ENCODE measurements at regions not wholly inside any gene's neighbourhood (a gene's known extent, or its start where the extent isn't known, plus 50 kb on each side); places are given as distances from the start of the nearest gene placed in this dataset.

- H3K4me1 Mint-ChIP-seq = no peaks in the 10 kb centered on the region
- Histone ChIP-seq H2BK20ac (ENCODE audit: low read depth, low read length, poor library complexity, severe bottlenecking) (no peak overlapping the region), H2AK5ac (ENCODE audit: insufficient read length, low read length) (no peak overlapping the region), H3K27ac (ENCODE audit: insufficient read length, low read depth, low read length) (no peak overlapping the region), H3K18ac (ENCODE audit: insufficient read length, low read depth, low read length) (no peak overlapping the region), H3K27me3 (ENCODE audit: insufficient read depth, low read length) (no peaks in the 10 kb centered on the region), H2BK120ac (ENCODE audit: low read depth, low read length, poor library complexity, severe bottlenecking) (no peak overlapping the region), H2AFZ (ENCODE audit: low read length) (no peak overlapping the region), H3K79me2 (ENCODE audit: insufficient read depth, low read length) (no peaks in the 10 kb centered on the region), H4K91ac (ENCODE audit: insufficient read length, low read depth, low read length) (no peak overlapping the region), H3K79me1 (ENCODE audit: insufficient read depth, low read depth, low read length, poor library complexity, severe bottlenecking) (no peaks in the 10 kb centered on the region), H3T11ph (ENCODE audit: low read length) (no peak overlapping the region), H4K5ac (ENCODE audit: insufficient read length, low read depth, low read length) (no peak overlapping the region), H3K4me2 (ENCODE audit: insufficient read depth, insufficient read length, low read length) (no peak overlapping the region), H3K23ac (ENCODE audit: insufficient read length, low read depth, low read length) (no peak overlapping the region), H2BK12ac (ENCODE audit: insufficient read length, low read depth, low read length) (no peak overlapping the region), H3K23me2 (ENCODE audit: insufficient read length, low read depth, low read length, poor library complexity, severe bottlenecking) (no peaks in the 10 kb centered on the region), H3K14ac (ENCODE audit: insufficient read depth, low read length) (no peak overlapping the region), H3K9ac (ENCODE audit: extremely low read depth, insufficient read length, low read length) (no peak overlapping the region), H3K4me1 (ENCODE audit: insufficient read depth, low read length) (no peaks in the 10 kb centered on the region), H3K4ac (ENCODE audit: low read depth, low read length) (no peak overlapping the region), H3K56ac (ENCODE audit: insufficient read length, low read depth, low read length) (no peak overlapping the region), H2BK15ac (ENCODE audit: low read depth, low read length) (no peak overlapping the region), H2BK5ac (ENCODE audit: insufficient read length, low read length) (no peak overlapping the region), H3K9me3 (ENCODE audit: control insufficient read depth, low read depth, low read length) (no peaks in the 10 kb centered on the region), H4K20me1 (ENCODE audit: control insufficient read depth, insufficient read depth, insufficient read length) (no peaks in the 10 kb centered on the region), H4K8ac (replicated peaks; ENCODE audit: insufficient read length, low read depth, low read length) (no peak overlapping the region)
- no peaks in the 10 kb centered on the region for H3K27me3 Mint-ChIP-seq (ENCODE audit: low read depth)
- TF ChIP-seq, protein P1, sequence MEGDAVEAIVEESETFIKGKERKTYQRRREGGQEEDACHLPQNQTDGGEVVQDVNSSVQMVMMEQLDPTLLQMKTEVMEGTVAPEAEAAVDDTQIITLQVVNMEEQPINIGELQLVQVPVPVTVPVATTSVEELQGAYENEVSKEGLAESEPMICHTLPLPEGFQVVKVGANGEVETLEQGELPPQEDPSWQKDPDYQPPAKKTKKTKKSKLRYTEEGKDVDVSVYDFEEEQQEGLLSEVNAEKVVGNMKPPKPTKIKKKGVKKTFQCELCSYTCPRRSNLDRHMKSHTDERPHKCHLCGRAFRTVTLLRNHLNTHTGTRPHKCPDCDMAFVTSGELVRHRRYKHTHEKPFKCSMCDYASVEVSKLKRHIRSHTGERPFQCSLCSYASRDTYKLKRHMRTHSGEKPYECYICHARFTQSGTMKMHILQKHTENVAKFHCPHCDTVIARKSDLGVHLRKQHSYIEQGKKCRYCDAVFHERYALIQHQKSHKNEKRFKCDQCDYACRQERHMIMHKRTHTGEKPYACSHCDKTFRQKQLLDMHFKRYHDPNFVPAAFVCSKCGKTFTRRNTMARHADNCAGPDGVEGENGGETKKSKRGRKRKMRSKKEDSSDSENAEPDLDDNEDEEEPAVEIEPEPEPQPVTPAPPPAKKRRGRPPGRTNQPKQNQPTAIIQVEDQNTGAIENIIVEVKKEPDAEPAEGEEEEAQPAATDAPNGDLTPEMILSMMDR (conservative IDR thresholded peaks at IDR 0.05) = no peak
- no CpG with 5 or more reads among the region's 1 CpG for WGBS (ENCODE audit: extremely low coverage, insufficient read length, low lambda C conversion rate)
- H3K36me3 Mint-ChIP-seq (ENCODE audit: insufficient read depth in 1 of 3, low read depth in 3 of 3) = no peaks in the 10 kb centered on the region
- no peak overlapping the region for H3K27ac Mint-ChIP-seq
- H3K4me3 Mint-ChIP-seq = no peak overlapping the region
- H3K9me3 Mint-ChIP-seq = peaks cover 0 to 3% of the 10 kb centered on the region in 2 experiments; a peak in 2 of 5 replicates
- no peak for DNase-seq
These were observed 354.5 kb upstream of the SYNCRIP start for GRCh38 chr6:85997206-85997605.
